HL-60 (cell line): ENCODE measurements at regions not wholly inside any gene's neighbourhood (a gene's known extent, or its start where the extent isn't known, plus 50 kb on each side); places are given as distances from the start of the nearest gene placed in this dataset.

Experiments used
- DNase-seq, 2 experiments: peaks; one replicate each; pipeline ENCODE4 v3.0.0-alpha.2; 2010 to 2020; ENCODE audit warnings: low read depth in 1 of 2, low spot score in 1 of 2
- H3K27ac ChIP-seq: fragments of 250-450 bp; sonication (Bioruptor Pico); replicated peaks from 2 replicates; pipeline ENCODE4 v1.5.1; 2020; ENCODE audit warnings: mild to moderate bottlenecking, moderate library complexity
- H3K27me3 ChIP-seq: fragments of 250-450 bp; sonication (Bioruptor Pico); 2 replicates; pipeline ENCODE4 v1.5.1; 2021; ENCODE audit warnings: mild to moderate bottlenecking, moderate library complexity; ENCODE audit not compliant: insufficient read depth, poor library complexity, severe bottlenecking
- H3K4me3 ChIP-seq: replicated peaks from 2 replicates; pipeline ENCODE4 v1.5.1; 2011; ENCODE audit warnings: mild to moderate bottlenecking, control low read depth, low read length; ENCODE audit not compliant: insufficient read depth
- CTCF ChIP-seq: IDR thresholded peaks from one replicate; pipeline ENCODE4 v1.5.1; 2011; ENCODE audit warnings: low read length, control low read depth, inconsistent platforms; ENCODE audit not compliant: insufficient read depth
- GABPA ChIP-seq: IDR thresholded peaks from 2 replicates; pipeline ENCODE4 v1.6.1; 2012; ENCODE audit warnings: low read depth
- POLR2AphosphoS5 ChIP-seq: IDR thresholded peaks from 2 replicates; pipeline ENCODE4 v1.6.1; 2012; ENCODE audit warnings: low read depth
- SPI1 ChIP-seq: IDR thresholded peaks from 2 replicates; pipeline ENCODE4 v1.6.1; 2012; ENCODE audit warnings: low read depth, mild to moderate bottlenecking, borderline replicate concordance
- TF ChIP-seq, protein P1 (sequence below): IDR thresholded peaks from 2 replicates; pipeline ENCODE4 v1.6.1; 2012; ENCODE audit warnings: low read depth; ENCODE audit not compliant: insufficient replicate concordance

GRCh38 chr12:28026701-28027100 lies 54.2 kb upstream of the PTHLH start:
- H3K4me3 ChIP-seq: no peak overlapping the region
- TF ChIP-seq POLR2AphosphoS5 (no peak), SPI1 (no peak), GABPA (no peak), CTCF (no peak)
- TF ChIP-seq, protein P1, sequence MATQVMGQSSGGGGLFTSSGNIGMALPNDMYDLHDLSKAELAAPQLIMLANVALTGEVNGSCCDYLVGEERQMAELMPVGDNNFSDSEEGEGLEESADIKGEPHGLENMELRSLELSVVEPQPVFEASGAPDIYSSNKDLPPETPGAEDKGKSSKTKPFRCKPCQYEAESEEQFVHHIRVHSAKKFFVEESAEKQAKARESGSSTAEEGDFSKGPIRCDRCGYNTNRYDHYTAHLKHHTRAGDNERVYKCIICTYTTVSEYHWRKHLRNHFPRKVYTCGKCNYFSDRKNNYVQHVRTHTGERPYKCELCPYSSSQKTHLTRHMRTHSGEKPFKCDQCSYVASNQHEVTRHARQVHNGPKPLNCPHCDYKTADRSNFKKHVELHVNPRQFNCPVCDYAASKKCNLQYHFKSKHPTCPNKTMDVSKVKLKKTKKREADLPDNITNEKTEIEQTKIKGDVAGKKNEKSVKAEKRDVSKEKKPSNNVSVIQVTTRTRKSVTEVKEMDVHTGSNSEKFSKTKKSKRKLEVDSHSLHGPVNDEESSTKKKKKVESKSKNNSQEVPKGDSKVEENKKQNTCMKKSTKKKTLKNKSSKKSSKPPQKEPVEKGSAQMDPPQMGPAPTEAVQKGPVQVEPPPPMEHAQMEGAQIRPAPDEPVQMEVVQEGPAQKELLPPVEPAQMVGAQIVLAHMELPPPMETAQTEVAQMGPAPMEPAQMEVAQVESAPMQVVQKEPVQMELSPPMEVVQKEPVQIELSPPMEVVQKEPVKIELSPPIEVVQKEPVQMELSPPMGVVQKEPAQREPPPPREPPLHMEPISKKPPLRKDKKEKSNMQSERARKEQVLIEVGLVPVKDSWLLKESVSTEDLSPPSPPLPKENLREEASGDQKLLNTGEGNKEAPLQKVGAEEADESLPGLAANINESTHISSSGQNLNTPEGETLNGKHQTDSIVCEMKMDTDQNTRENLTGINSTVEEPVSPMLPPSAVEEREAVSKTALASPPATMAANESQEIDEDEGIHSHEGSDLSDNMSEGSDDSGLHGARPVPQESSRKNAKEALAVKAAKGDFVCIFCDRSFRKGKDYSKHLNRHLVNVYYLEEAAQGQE: no peak
- H3K27me3 ChIP-seq: no peaks in the 10 kb centered on the region
- no peak for DNase-seq
- no peak overlapping the region for H3K27ac ChIP-seq

- no peaks in the 10 kb centered on the region for H3K27me3 ChIP-seq
- TF ChIP-seq GABPA (no peak), POLR2AphosphoS5 (no peak), SPI1 (no peak), CTCF (no peak)
- TF ChIP-seq, protein P1: no peak
- no peak overlapping the region for H3K4me3 ChIP-seq
- DNase-seq: no peak
- H3K27ac ChIP-seq: no peak overlapping the region
Observed at GRCh38 chr12:28027328-28027727, 54.8 kb upstream of the PTHLH start.

DNA sequence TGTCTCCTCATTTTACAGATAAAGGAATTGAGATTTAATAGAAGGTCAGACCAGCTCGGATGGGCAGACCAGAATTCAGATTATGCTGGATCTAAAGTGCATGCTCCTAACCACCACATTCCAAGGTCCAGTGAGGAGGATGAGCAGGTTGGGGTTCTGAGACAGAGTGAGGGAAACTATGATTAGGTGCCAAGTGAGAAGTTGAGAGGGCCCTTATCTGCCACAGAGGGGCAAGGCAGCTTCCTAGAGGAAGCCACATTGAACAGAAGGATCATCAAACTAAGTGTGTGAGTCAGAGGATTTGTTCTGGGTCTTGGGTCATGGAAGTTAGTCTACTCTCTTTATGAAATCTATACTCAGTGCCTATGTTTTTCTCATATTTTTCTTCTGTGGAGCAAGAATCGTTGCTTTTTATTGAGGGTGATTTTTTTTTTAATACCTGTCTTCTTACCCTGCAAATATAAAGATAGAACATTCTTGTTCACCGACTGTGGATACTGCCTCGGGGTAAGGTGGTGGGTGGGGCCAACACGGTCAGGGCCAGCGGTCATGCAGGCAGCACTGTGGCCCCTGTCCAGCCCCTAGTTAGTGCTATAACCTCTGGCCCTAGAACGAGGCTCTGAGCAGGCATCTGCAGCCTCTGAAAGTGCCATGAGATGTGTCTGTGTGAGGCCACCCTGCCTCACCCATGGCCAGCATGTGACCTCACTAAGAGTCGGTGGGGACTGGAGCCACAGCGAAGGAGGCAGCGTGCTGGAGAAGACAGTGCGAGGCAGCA lies 55.6 kb upstream of the PTHLH start:
- DNase-seq: no peak
- no peak overlapping the region for H3K4me3 ChIP-seq
- TF ChIP-seq CTCF (no peak), GABPA (no peak), SPI1 (no peak), POLR2AphosphoS5 (no peak)
- TF ChIP-seq, protein P1: no peak
- no peaks in the 10 kb centered on the region for H3K27me3 ChIP-seq
- no peak overlapping the region for H3K27ac ChIP-seq
